ENCODE measurements at regions not wholly inside any gene's neighbourhood (a gene's known extent, or its start where the extent isn't known, plus 50 kb on each side); places are given as distances from the start of the nearest gene placed in this dataset.
A peak's percentile ranks its signal among the peaks of the same experiment; 100 is the strongest.

- CTCF ChIA-PET = no interaction called here
- Histone ChIP-seq H3K9me3 (ENCODE audit: low read depth, low read length, poor library complexity, severe bottlenecking) (no peaks in the 10 kb centered on the region), H3K36me3 (ENCODE audit: insufficient read depth, low read length, poor library complexity, severe bottlenecking) (no peaks in the 10 kb centered on the region), H3K27ac (ENCODE audit: low read depth, low read length, poor library complexity, severe bottlenecking) (no peak overlapping the region), H3K4me3 (ENCODE audit: low read depth, low read length, poor library complexity, severe bottlenecking) (no peak overlapping the region), H3K27me3 (replicated peaks; ENCODE audit: insufficient read depth, low read depth, low read length, poor library complexity) (no peaks in the 10 kb centered on the region), H3K4me1 (ENCODE audit: insufficient read depth, low read length, poor library complexity, severe bottlenecking) (peaks cover 15% of the 10 kb centered on the region)
- DNase-seq (ENCODE audit: low spot score) = no peak
- TF ChIP-seq EZH2 (IDR thresholded peaks at IDR 0.05; ENCODE audit: borderline replicate concordance, low read depth, low read length, poor library complexity, severe bottlenecking) (no peak), CTCF (conservative IDR thresholded peaks at IDR 0.05; ENCODE audit: low read depth, low read length) (no peak)
- no TSS peak for BruUV-seq (replicated peaks)
- POLR2A ChIA-PET (ENCODE audit: low non-redundant PET) = no interaction called here
- intact Hi-C loops (cut with micrococcal nuclease; ENCODE audit: unreplicated experiment) = no loop called here
These were observed 63.2 kb upstream of the SPAG16 start for GRCh38 chr2:213220967-213221603.

GRCh38 chr2:213221957-213222356 lies 62.3 kb upstream of the SPAG16 start:
- no peak for TF ChIP-seq EZH2 (IDR thresholded peaks at IDR 0.05; ENCODE audit: borderline replicate concordance, low read depth, low read length, poor library complexity, severe bottlenecking)
- TF ChIP-seq CTCF (conservative IDR thresholded peaks at IDR 0.05; ENCODE audit: low read depth, low read length) = no peak
- ChIA-PET CTCF (no interaction called here), POLR2A (ENCODE audit: low non-redundant PET) (no interaction called here)
- Histone ChIP-seq H3K27me3 (replicated peaks; ENCODE audit: insufficient read depth, low read depth, low read length, poor library complexity) (no peaks in the 10 kb centered on the region), H3K4me1 (ENCODE audit: insufficient read depth, low read length, poor library complexity, severe bottlenecking) (peaks cover 15% of the 10 kb centered on the region), H3K4me3 (ENCODE audit: low read depth, low read length, poor library complexity, severe bottlenecking) (no peak overlapping the region), H3K36me3 (ENCODE audit: insufficient read depth, low read length, poor library complexity, severe bottlenecking) (no peaks in the 10 kb centered on the region), H3K27ac (ENCODE audit: low read depth, low read length, poor library complexity, severe bottlenecking) (peak overlapping the region; percentile 53), H3K9me3 (ENCODE audit: low read depth, low read length, poor library complexity, severe bottlenecking) (no peaks in the 10 kb centered on the region)
- intact Hi-C loops (cut with micrococcal nuclease; ENCODE audit: unreplicated experiment) = no loop called here
- no TSS peak for BruUV-seq (replicated peaks)
- DNase-seq (ENCODE audit: low spot score) = no peak

DNA sequence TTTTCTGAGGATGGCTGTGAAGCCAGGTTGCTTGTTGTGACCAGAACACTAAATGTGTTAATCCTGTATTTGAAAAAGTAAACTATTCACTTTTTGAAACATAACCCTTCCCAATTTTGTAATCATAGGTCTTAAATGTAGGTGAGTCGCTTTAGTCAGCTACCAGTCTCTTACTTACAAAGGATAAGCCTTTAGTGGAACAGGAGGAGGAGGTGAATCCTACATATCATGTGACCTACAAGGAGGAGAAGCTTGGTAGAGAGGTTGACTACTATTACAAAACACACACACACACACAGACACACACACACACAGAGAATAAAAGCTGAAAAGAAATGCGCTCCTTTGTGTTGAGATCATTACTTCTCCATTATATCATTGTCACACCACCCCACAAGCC lies 59.9 kb upstream of the SPAG16 start:
- no peaks in the 10 kb centered on the region for H3K36me3 ChIP-seq (ENCODE audit: insufficient read depth, low read length, poor library complexity, severe bottlenecking)
- TF ChIP-seq CTCF (conservative IDR thresholded peaks at IDR 0.05; ENCODE audit: low read depth, low read length) (no peak), EZH2 (IDR thresholded peaks at IDR 0.05; ENCODE audit: borderline replicate concordance, low read depth, low read length, poor library complexity, severe bottlenecking) (no peak)
- no TSS peak for BruUV-seq (replicated peaks)
- intact Hi-C loops (cut with micrococcal nuclease; ENCODE audit: unreplicated experiment) = no loop called here
- H3K4me1 ChIP-seq (ENCODE audit: insufficient read depth, low read length, poor library complexity, severe bottlenecking) = peaks cover 15% of the 10 kb centered on the region
- no peak overlapping the region for H3K27ac ChIP-seq (ENCODE audit: low read depth, low read length, poor library complexity, severe bottlenecking)
- no peak overlapping the region for H3K4me3 ChIP-seq (ENCODE audit: low read depth, low read length, poor library complexity, severe bottlenecking)
- DNase-seq (ENCODE audit: low spot score) = no peak
- POLR2A ChIA-PET (ENCODE audit: low non-redundant PET) = no interaction called here
- H3K9me3 ChIP-seq (ENCODE audit: low read depth, low read length, poor library complexity, severe bottlenecking) = no peaks in the 10 kb centered on the region
- H3K27me3 ChIP-seq (replicated peaks; ENCODE audit: insufficient read depth, low read depth, low read length, poor library complexity) = no peaks in the 10 kb centered on the region
- CTCF ChIA-PET = no interaction called here

Data from A673 (cell line).